Liver (tissue), 3 donors: ENCODE measurements at regions not wholly inside any gene's neighbourhood (a gene's known extent, or its start where the extent isn't known, plus 50 kb on each side); places are given as distances from the start of the nearest gene placed in this dataset.

Experiments
- CTCF ChIP-seq: fragments of 150-350 bp; IDR thresholded peaks from 2 replicates; pipeline ENCODE4 v1.5.1; 2017; ENCODE audit warnings: improper control_type of control experiment, low read depth, low read length; ENCODE audit not compliant: missing input control
- JUND ChIP-seq, 2 donors: IDR thresholded peaks; 2 replicates each; pipeline ENCODE4 v1.6.1; 2016; ENCODE audit warnings: antibody characterized with exemption in 2 of 2
- ZBTB33 ChIP-seq: IDR thresholded peaks from 2 replicates; pipeline ENCODE4 v1.6.1; 2016; ENCODE audit warnings: antibody characterized with exemption
- TF ChIP-seq, protein P1 (sequence below): IDR thresholded peaks from 2 replicates; pipeline ENCODE4 v1.6.1; 2016; ENCODE audit warnings: antibody characterized with exemption
- donor health status: healthy.
- donor health status: healthy.

DNA sequence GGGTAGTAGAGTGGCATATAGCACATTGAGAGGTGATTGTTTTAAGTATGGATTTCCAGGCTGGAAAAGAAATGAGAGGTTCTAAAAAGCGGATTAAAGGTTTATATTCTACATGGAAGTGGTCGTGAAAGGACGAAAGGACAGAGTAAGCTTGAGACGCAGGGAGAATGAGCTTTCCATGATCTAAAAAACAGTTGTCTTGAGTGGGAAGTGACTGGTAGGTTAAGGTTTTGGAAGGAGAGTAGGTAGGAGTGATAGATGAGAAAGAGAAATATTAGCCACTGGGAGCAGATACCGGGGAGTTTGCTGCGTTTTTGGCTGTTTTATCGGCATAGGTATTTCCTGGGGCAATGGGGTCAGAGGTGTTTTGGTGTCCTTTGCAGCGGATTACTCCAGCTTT is 750.6 kb upstream of the ADGRB3 start:
- TF ChIP-seq, protein P1, sequence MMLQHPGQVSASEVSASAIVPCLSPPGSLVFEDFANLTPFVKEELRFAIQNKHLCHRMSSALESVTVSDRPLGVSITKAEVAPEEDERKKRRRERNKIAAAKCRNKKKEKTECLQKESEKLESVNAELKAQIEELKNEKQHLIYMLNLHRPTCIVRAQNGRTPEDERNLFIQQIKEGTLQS = no peak
- TF ChIP-seq CTCF (no peak), ZBTB33 (no peak), JUND (IDR thresholded peaks at IDR 0.05) (no peak)
